HepG2 (cell line): ENCODE measurements at regions not wholly inside any gene's neighbourhood (a gene's known extent, or its start where the extent isn't known, plus 50 kb on each side); places are given as distances from the start of the nearest gene placed in this dataset.

ENCODE experiments used
- ATAC-seq: fragments of 200-7000 bp; cut with Tn5 transposase; 3 replicates; pipeline ENCODE4 v1.9.1; 2020; ENCODE audit warnings: mild to moderate bottlenecking, moderate library complexity
- BruUV-seq: library from RNA; stranded (reverse); fragments of 400-500 nt; replicated peaks from 2 replicates; lab custom pipeline; 2021; lab: Mats Ljungman, UMichigan
- CTCF ChIA-PET: fragments of 300-600 bp; formaldehyde crosslinking; extraction: SDS; loops from one replicate; lab custom pipeline; 2021; ENCODE audit warnings: low total read pairs, inconsistent platforms, low intra/inter-chr PET ratio; lab: Yijun Ruan, JAX
- POLR2A ChIA-PET: fragments of 350-600 bp; sonication (Branson Sonifier 250); formaldehyde crosslinking; loops from one replicate; lab custom pipeline; 2020; ENCODE audit warnings: antibody characterized with exemption, inconsistent platforms; lab: Yijun Ruan, JAX
- DNase-seq: peaks from one replicate; pipeline ENCODE4 v3.0.0-alpha.2; 2015; ENCODE audit warnings: low spot score
- FAIRE-seq: peaks from 3 replicates; lab custom pipeline; 2011; peaks lifted over from hg19 to GRCh38; lab: Jason Lieb, UNC
- H2AFZ ChIP-seq: one replicate; pipeline ENCODE4 v1.6.1; 2011; ENCODE audit warnings: low read length, inconsistent platforms
- H3K27ac ChIP-seq: fragments of 300-600 bp; 3 replicates; pipeline ENCODE4 v1.8.0; 2011; ENCODE audit warnings: mixed run types, mild to moderate bottlenecking, mixed read lengths, low read length, inconsistent platforms; ENCODE audit not compliant: insufficient read depth; ENCODE audit errors: extremely low read length
- H3K27me3 ChIP-seq, 2 experiments: fragments of 200-600 bp in 1 of 2; 2 replicates in 1 of 2; 3 replicates in 1 of 2; pipeline versions ENCODE4 v1.6.0 to v1.8.0; 2011; ENCODE audit warnings: low read length in 2 of 2, mild to moderate bottlenecking in 2 of 2, moderate library complexity in 2 of 2, inconsistent platforms in 1 of 2; ENCODE audit not compliant: insufficient read depth in 2 of 2, control insufficient read depth in 1 of 2
- H3K36me3 ChIP-seq, 2 experiments: fragments of 200-600 bp in 1 of 2; replicated peaks in 1 of 2; 2 replicates in 1 of 2; 3 replicates in 1 of 2; pipeline versions ENCODE4 v1.5.1 to v1.8.0; 2011; ENCODE audit warnings: low read length in 2 of 2, inconsistent platforms in 1 of 2; ENCODE audit not compliant: insufficient read depth in 2 of 2, control insufficient read depth in 1 of 2
- H3K4me1 ChIP-seq: 2 replicates; pipeline ENCODE4 v1.5.1; 2012; ENCODE audit warnings: low read length, inconsistent platforms; ENCODE audit not compliant: insufficient read depth
- H3K4me2 ChIP-seq: 2 replicates; pipeline ENCODE4 v1.6.0; 2011; ENCODE audit warnings: low read depth, low read length, inconsistent platforms
- H3K4me3 ChIP-seq, 3 experiments: fragments of 200-600 bp in 1 of 3; sonication (generic), shearing (Covaris generic) in 1 of 3; replicated peaks in 1 of 3; 2 replicates each; pipeline ENCODE4 v1.5.1; 2011 to 2016; ENCODE audit warnings: low read length in 3 of 3, inconsistent platforms in 2 of 3, low read depth in 2 of 3, mild to moderate bottlenecking in 2 of 3, control low read depth in 1 of 3, mixed read lengths in 1 of 3; ENCODE audit not compliant: insufficient read depth in 1 of 3
- H3K79me2 ChIP-seq: one replicate; pipeline ENCODE4 v1.6.1; 2011; ENCODE audit warnings: low read length, inconsistent platforms; ENCODE audit not compliant: insufficient read depth
- H3K9ac ChIP-seq: 2 replicates; pipeline ENCODE4 v1.6.0; 2011; ENCODE audit warnings: mild to moderate bottlenecking, low read depth, low read length, inconsistent platforms; ENCODE audit not compliant: insufficient read depth
- H3K9me3 ChIP-seq: 2 replicates; pipeline ENCODE4 v1.5.1; 2012; ENCODE audit warnings: mild to moderate bottlenecking, low read length
- H4K20me1 ChIP-seq: 2 replicates; pipeline ENCODE4 v1.6.0; 2011; ENCODE audit warnings: inconsistent platforms, mild to moderate bottlenecking, low read length, moderate library complexity; ENCODE audit not compliant: insufficient read depth
- KAT8 ChIP-seq: IDR thresholded peaks from 2 replicates; pipeline ENCODE4 v1.6.1; 2016; ENCODE audit warnings: missing genetic modification reagents, missing compliant biosample characterization
- KLF11 ChIP-seq: IDR thresholded peaks from 2 replicates; pipeline ENCODE4 v1.6.1; 2016; ENCODE audit warnings: missing compliant biosample characterization
- LBX2 ChIP-seq: sonication (generic); formaldehyde crosslinking; IDR thresholded peaks from 2 replicates; pipeline ENCODE4 v1.5.0; 2020; ENCODE audit warnings: missing genetic modification reagents, mild to moderate bottlenecking, borderline replicate concordance
- MEIS1 ChIP-seq: sonication (generic); formaldehyde crosslinking; IDR thresholded peaks from 2 replicates; pipeline ENCODE4 v1.9.0; 2021; ENCODE audit warnings: mild to moderate bottlenecking, missing genetic modification reagents, moderate library complexity, borderline replicate concordance
- PBX2 ChIP-seq: IDR thresholded peaks from 2 replicates; pipeline ENCODE4 v1.6.1; 2016; ENCODE audit warnings: control low read depth
- PCBP1 ChIP-seq: fragments of 200-400 bp; formaldehyde crosslinking; IDR thresholded peaks from 2 replicates; pipeline ENCODE4 v1.6.1; 2017; ENCODE audit warnings: mild to moderate bottlenecking, low read depth, low read length, borderline replicate concordance
- SOX13 ChIP-seq, 3 experiments: fragments of 450-650 bp in 1 of 3; sonication (generic) in 1 of 3; formaldehyde crosslinking in 1 of 3; IDR thresholded peaks in 2 of 3; conservative IDR thresholded peaks in 1 of 3; 2 replicates each; pipeline versions ENCODE4 v1.5.0 to v1.6.1; 2016 to 2020; ENCODE audit warnings: antibody characterized with exemption in 1 of 3, mild to moderate bottlenecking in 1 of 3, missing compliant biosample characterization in 1 of 3, missing genetic modification reagents in 1 of 3, moderate library complexity in 1 of 3
- SSRP1 ChIP-seq: IDR thresholded peaks from 2 replicates; pipeline ENCODE4 v1.6.1; 2016; ENCODE audit warnings: control low read depth
- STAT6 ChIP-seq: sonication (generic); formaldehyde crosslinking; IDR thresholded peaks from 2 replicates; pipeline ENCODE4 v1.4.0; 2020; ENCODE audit warnings: missing genetic modification reagents, mild to moderate bottlenecking, borderline replicate concordance
- TBX3 ChIP-seq: fragments of 450-650 bp; IDR thresholded peaks from 2 replicates; pipeline ENCODE4 v1.6.1; 2017; ENCODE audit warnings: antibody characterized with exemption, mild to moderate bottlenecking, inconsistent platforms, borderline replicate concordance
- TFE3 ChIP-seq: IDR thresholded peaks from 2 replicates; pipeline ENCODE4 v1.6.1; 2016
- ZNF564 ChIP-seq: sonication (generic); formaldehyde crosslinking; IDR thresholded peaks from 2 replicates; pipeline ENCODE4 v1.8.1; 2023; ENCODE audit warnings: mild to moderate bottlenecking, missing genetic modification reagents
- WGBS: methylation state at CpG from one replicate; pipeline ENCODE4 v1.1.6; 2017; ENCODE audit warnings: low lambda C conversion rate; 5-methylcytosine and 5-hydroxymethylcytosine counted together
- in situ Hi-C: cut with HindIII; loops from 2 replicates; pipeline ENCODE4 v1.10.0; 2017; ENCODE audit warnings: low pct_unique_long_range_greater_than_20kb; ENCODE audit not compliant: extremely low pct_ligation_motif_present
- intact Hi-C: fragments of 100-400 bp; cut with micrococcal nuclease; formaldehyde crosslinking; loops from one replicate; pipeline ENCODE4 v1.10.0; 2022; ENCODE audit not compliant: unreplicated experiment

- TF ChIP-seq PCBP1 = no peak
- TF ChIP-seq KLF11 (CRISPR knock-in tag) = no peak
- TF ChIP-seq MEIS1 (CRISPR knock-in tag) = no peak
- TF ChIP-seq TBX3 = no peak
These were observed 98.0 kb upstream of the PIK3CG start (continued) for GRCh38 chr7:106767078-106767477.

- H3K4me3 ChIP-seq = no peak overlapping the region
- H3K4me2 ChIP-seq = no peak overlapping the region
- in situ Hi-C loops = no loop called here
- ChIA-PET CTCF (no interaction called here), POLR2A (no interaction called here)
- H3K4me1 ChIP-seq = no peaks in the 10 kb centered on the region
- intact Hi-C loops = no loop called here
- H4K20me1 ChIP-seq = no peaks in the 10 kb centered on the region
- DNase-seq = no peak
- no peak for ATAC-seq
- peaks cover 0 to 5% of the 10 kb centered on the region in 2 experiments; a peak in 1 of 5 replicates for H3K27me3 ChIP-seq
- H3K9me3 ChIP-seq = no peaks in the 10 kb centered on the region
- no peak for FAIRE-seq
- H3K36me3 ChIP-seq = no peaks in the 10 kb centered on the region
- no peak overlapping the region for H2AFZ ChIP-seq
- no peak overlapping the region for H3K9ac ChIP-seq
- no peak overlapping the region for H3K27ac ChIP-seq
- H3K79me2 ChIP-seq = no peaks in the 10 kb centered on the region
- 32% methylated on average over 8 of the region's 8 CpGs for WGBS
- BruUV-seq = no TSS peak
- TF ChIP-seq SSRP1 (CRISPR knock-in tag) (no peak), LBX2 (no peak), ZNF564 (CRISPR knock-in tag) (no peak), PBX2 (CRISPR knock-in tag) (no peak), STAT6 (CRISPR knock-in tag) (no peak), TFE3 (CRISPR knock-in tag) (no peak), SOX13 (IDR thresholded peaks at IDR 0.05) (no peak), SOX13 (CRISPR knock-in tag; conservative IDR thresholded peaks at IDR 0.05 in 1 of 2, IDR thresholded peaks at IDR 0.05 in 1 of 2) (no peak), KAT8 (no peak)
These were observed 97.4 kb upstream of the PIK3CG start for GRCh38 chr7:106767498-106768323.
